A549 (cell line): ENCODE measurements at regions not wholly inside any gene's neighbourhood (a gene's known extent, or its start where the extent isn't known, plus 50 kb on each side); places are given as distances from the start of the nearest gene placed in this dataset.

Experiments used
- CHD4 ChIP-seq: fragments of 200-600 bp; sonication (generic); IDR thresholded peaks from 2 replicates; pipeline ENCODE4 v1.6.1; 2016; ENCODE audit warnings: antibody characterized with exemption, mild to moderate bottlenecking, borderline replicate concordance
- CTCF ChIP-seq: fragments of >200 bp; sonication (Bioruptor Twin); formaldehyde crosslinking; IDR thresholded peaks from 3 replicates; pipeline ENCODE4 v1.5.1; 2016
- RCOR1 ChIP-seq: fragments of 150-350 bp; IDR thresholded peaks from 2 replicates; pipeline ENCODE4 v1.6.1; 2014; ENCODE audit warnings: antibody characterized with exemption, low read length, low read depth
- RNF2 ChIP-seq: fragments of 200-600 bp; sonication (generic); IDR thresholded peaks from 2 replicates; pipeline ENCODE4 v1.6.1; 2016; ENCODE audit warnings: low read depth, mild to moderate bottlenecking, antibody characterized with exemption, moderate library complexity, borderline replicate concordance
- SMC3 ChIP-seq: fragments of >200 bp; sonication (Bioruptor Twin); formaldehyde crosslinking; IDR thresholded peaks from 3 replicates; pipeline ENCODE4 v1.6.1; 2018; ENCODE audit warnings: inconsistent platforms
- USF2 ChIP-seq: fragments of 450-650 bp; IDR thresholded peaks from 2 replicates; pipeline ENCODE4 v1.6.1; 2014; ENCODE audit warnings: antibody characterized with exemption
- ZFP36 ChIP-seq: fragments of 450-650 bp; IDR thresholded peaks from 2 replicates; pipeline ENCODE4 v1.6.1; 2014; ENCODE audit warnings: borderline replicate concordance; ENCODE audit not compliant: partially characterized antibody
- ZNF302 ChIP-seq: fragments of 250-450 bp; sonication (Bioruptor Pico); IDR thresholded peaks from 2 replicates; pipeline ENCODE4 v1.9.0; 2021; ENCODE audit warnings: inconsistent platforms, mild to moderate bottlenecking, moderate library complexity

- TF ChIP-seq USF2 (no peak), ZFP36 (no peak), CTCF (no peak), SMC3 (no peak), RNF2 (no peak), ZNF302 (CRISPR knock-in tag) (no peak), CHD4 (no peak), RCOR1 (no peak)
Measured at GRCh38 chr4:116849620-116850019, 235.8 kb downstream of the TRAM1L1 start.
